ENCODE measurements at regions not wholly inside any gene's neighbourhood (a gene's known extent, or its start where the extent isn't known, plus 50 kb on each side); places are given as distances from the start of the nearest gene placed in this dataset.

- Histone ChIP-seq H3K4me3 (ENCODE audit: low read depth in 1 of 2, low read length in 2 of 2) (no peak overlapping the region), H3K36me3 (ENCODE audit: control insufficient read depth in 2 of 2, insufficient read depth in 2 of 2, low read length in 1 of 2) (no peaks in the 10 kb centered on the region), H3K9me3 (ENCODE audit: control insufficient read depth in 2 of 2, insufficient read depth in 1 of 2, low read depth in 1 of 2, low read length in 1 of 2) (no peaks in the 10 kb centered on the region), H3K27ac (ENCODE audit: low read depth in 2 of 2, low read length in 1 of 2) (peak overlapping the region; percentile 11 to 14), H3K27me3 (ENCODE audit: control insufficient read depth in 1 of 2, insufficient read depth in 2 of 2, low read length in 2 of 2) (no peaks in the 10 kb centered on the region), H3K4me1 (ENCODE audit: control insufficient read depth in 2 of 2, insufficient read depth in 2 of 2, low read length in 1 of 2) (peaks cover 0 to 6% of the 10 kb centered on the region in 2 donors)
- WGBS, 2 donors = 72 to 73% methylated on average over 5 of the region's 5 CpGs
Measured at GRCh38 chr10:79007421-79008319, 61.1 kb upstream of the ZMIZ1 start.

DNA sequence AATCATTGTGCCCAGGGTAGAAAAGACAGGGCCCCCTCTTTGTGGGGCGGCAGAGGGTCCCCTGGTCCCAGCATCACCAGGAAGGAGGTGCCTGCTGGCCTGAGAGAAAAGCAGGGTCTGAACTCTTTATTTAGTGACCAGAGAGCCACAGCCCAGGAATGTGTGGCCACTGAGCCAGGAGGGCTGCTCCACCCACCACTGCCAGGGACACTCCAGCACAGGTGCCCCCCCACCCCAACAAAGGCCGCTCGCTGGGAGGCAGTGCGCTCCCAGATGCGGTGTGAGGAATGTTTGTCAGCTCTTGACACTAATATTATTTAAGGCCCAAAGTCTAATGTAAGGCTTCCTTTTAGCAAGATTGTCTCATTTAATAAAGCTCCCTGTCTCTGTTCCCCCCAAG lies 59.6 kb upstream of the ZMIZ1 start:
- no peak overlapping the region for H3K27ac ChIP-seq (ENCODE audit: low read depth in 2 of 2, low read length in 1 of 2)
- H3K4me1 ChIP-seq (ENCODE audit: control insufficient read depth in 2 of 2, insufficient read depth in 2 of 2, low read length in 1 of 2) = peaks cover 0 to 6% of the 10 kb centered on the region in 2 donors
- 93 to 96% methylated on average over 5 of the region's 5 CpGs for WGBS, 2 donors
- no peaks in the 10 kb centered on the region for H3K27me3 ChIP-seq (ENCODE audit: control insufficient read depth in 1 of 2, insufficient read depth in 2 of 2, low read length in 2 of 2)
- no peak overlapping the region for H3K4me3 ChIP-seq (ENCODE audit: low read depth in 1 of 2, low read length in 2 of 2)
- no peaks in the 10 kb centered on the region for H3K36me3 ChIP-seq (ENCODE audit: control insufficient read depth in 2 of 2, insufficient read depth in 2 of 2, low read length in 1 of 2)
- no peaks in the 10 kb centered on the region for H3K9me3 ChIP-seq (ENCODE audit: control insufficient read depth in 2 of 2, insufficient read depth in 1 of 2, low read depth in 1 of 2, low read length in 1 of 2)

DNA sequence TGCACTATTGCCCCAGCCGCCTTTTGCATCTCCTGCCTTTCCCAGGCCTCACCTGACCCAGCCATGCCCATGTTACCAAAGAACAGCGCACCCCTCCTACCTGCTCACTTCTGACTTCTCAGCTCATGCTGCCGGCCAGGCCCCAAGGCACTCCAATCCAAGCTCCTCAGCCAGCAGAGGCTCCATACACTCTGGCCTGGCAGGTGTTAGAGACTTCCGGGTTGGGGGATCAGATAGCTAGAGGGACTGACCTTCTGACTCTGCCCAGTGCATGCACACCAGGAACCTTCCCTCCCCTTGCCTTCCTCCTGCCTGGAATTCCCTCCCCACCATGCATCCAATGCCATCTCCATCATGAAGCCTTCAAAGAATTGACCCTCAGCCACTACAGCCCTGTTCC lies 56.2 kb upstream of the ZMIZ1 start:
- H3K27ac ChIP-seq (ENCODE audit: low read depth in 2 of 2, low read length in 1 of 2) = no peak overlapping the region
- 86 to 96% methylated on average over 4 of the region's 4 CpGs for WGBS, 2 donors

GRCh38 chr10:79013406-79013987 lies 55.3 kb upstream of the ZMIZ1 start:
- H3K27me3 ChIP-seq (ENCODE audit: control insufficient read depth in 1 of 2, insufficient read depth in 2 of 2, low read length in 2 of 2) = no peaks in the 10 kb centered on the region
- H3K27ac ChIP-seq (ENCODE audit: low read depth in 2 of 2, low read length in 1 of 2) = no peak overlapping the region
- H3K9me3 ChIP-seq (ENCODE audit: control insufficient read depth in 2 of 2, insufficient read depth in 1 of 2, low read depth in 1 of 2, low read length in 1 of 2) = no peaks in the 10 kb centered on the region
- peaks cover 0 to 4% of the 10 kb centered on the region in 2 donors for H3K4me1 ChIP-seq (ENCODE audit: control insufficient read depth in 2 of 2, insufficient read depth in 2 of 2, low read length in 1 of 2)
- no peak overlapping the region for H3K4me3 ChIP-seq (ENCODE audit: low read depth in 1 of 2, low read length in 2 of 2)
- WGBS, 2 donors = 85 to 89% methylated on average over 12 of the region's 12 CpGs
- no peaks in the 10 kb centered on the region for H3K36me3 ChIP-seq (ENCODE audit: control insufficient read depth in 2 of 2, insufficient read depth in 2 of 2, low read length in 1 of 2)

More for the DNA sequence above, 56.2 kb upstream of the ZMIZ1 start:
- no peak overlapping the region for H3K4me3 ChIP-seq (ENCODE audit: low read depth in 1 of 2, low read length in 2 of 2)
- no peaks in the 10 kb centered on the region for H3K4me1 ChIP-seq (ENCODE audit: control insufficient read depth in 2 of 2, insufficient read depth in 2 of 2, low read length in 1 of 2)
- no peaks in the 10 kb centered on the region for H3K9me3 ChIP-seq (ENCODE audit: control insufficient read depth in 2 of 2, insufficient read depth in 1 of 2, low read depth in 1 of 2, low read length in 1 of 2)
- no peaks in the 10 kb centered on the region for H3K36me3 ChIP-seq (ENCODE audit: control insufficient read depth in 2 of 2, insufficient read depth in 2 of 2, low read length in 1 of 2)
- H3K27me3 ChIP-seq (ENCODE audit: control insufficient read depth in 1 of 2, insufficient read depth in 2 of 2, low read length in 2 of 2) = no peaks in the 10 kb centered on the region

- no peaks in the 10 kb centered on the region for H3K9me3 ChIP-seq (ENCODE audit: control insufficient read depth in 2 of 2, insufficient read depth in 1 of 2, low read depth in 1 of 2, low read length in 1 of 2)
- H3K27ac ChIP-seq (ENCODE audit: low read depth in 2 of 2, low read length in 1 of 2) = no peak overlapping the region
- H3K36me3 ChIP-seq (ENCODE audit: control insufficient read depth in 2 of 2, insufficient read depth in 2 of 2, low read length in 1 of 2) = no peaks in the 10 kb centered on the region
- peaks cover 0 to 12% of the 10 kb centered on the region in 2 donors for H3K4me1 ChIP-seq (ENCODE audit: control insufficient read depth in 2 of 2, insufficient read depth in 2 of 2, low read length in 1 of 2)
- no peak overlapping the region for H3K4me3 ChIP-seq (ENCODE audit: low read depth in 1 of 2, low read length in 2 of 2)
- WGBS, 2 donors = 92 to 100% methylated on average over 1 of the region's 1 CpG
- no peaks in the 10 kb centered on the region for H3K27me3 ChIP-seq (ENCODE audit: control insufficient read depth in 1 of 2, insufficient read depth in 2 of 2, low read length in 2 of 2)
Measured at GRCh38 chr10:79014796-79015195, 54.0 kb upstream of the ZMIZ1 start.

DNA sequence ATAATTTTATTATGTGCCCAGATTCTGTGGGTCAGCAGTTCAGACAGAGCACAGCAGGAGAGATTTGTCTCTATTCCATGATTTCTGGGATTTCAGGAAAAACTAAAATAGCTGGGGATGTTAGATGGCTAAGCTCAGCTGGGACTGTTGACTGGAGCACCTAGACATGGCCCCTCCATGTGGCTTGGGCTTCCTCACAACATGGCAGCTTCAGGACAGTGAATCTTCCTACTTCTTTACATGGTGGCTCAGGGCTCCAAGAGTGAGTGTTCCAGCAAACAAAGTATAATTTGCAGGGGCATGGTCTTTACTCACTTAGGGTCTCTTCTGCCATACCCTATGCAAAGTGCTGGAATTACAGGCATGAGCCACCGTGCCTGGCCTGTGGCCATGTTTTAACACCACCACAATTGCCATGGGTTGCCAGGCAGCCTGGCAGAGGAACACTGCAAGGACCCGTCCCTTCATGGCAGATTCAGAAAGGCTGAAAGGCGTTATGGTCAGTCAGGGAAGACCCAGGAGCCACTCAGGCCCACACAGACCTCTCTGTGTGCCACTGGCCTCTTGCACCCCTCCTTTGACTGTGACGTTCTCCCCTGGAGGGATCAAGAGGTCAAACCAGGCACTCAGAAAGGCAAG lies 50.8 kb upstream of the ZMIZ1 start:
- no peaks in the 10 kb centered on the region for H3K36me3 ChIP-seq (ENCODE audit: control insufficient read depth in 2 of 2, insufficient read depth in 2 of 2, low read length in 1 of 2)
- 60 to 74% methylated on average over 4 of the region's 4 CpGs for WGBS, 2 donors
- no peaks in the 10 kb centered on the region for H3K27me3 ChIP-seq (ENCODE audit: control insufficient read depth in 1 of 2, insufficient read depth in 2 of 2, low read length in 2 of 2)
- peak overlapping the region; percentile 92 to 97 for H3K27ac ChIP-seq (ENCODE audit: low read depth in 2 of 2, low read length in 1 of 2)
- no peak overlapping the region for H3K4me3 ChIP-seq (ENCODE audit: low read depth in 1 of 2, low read length in 2 of 2)
- peaks cover 4 to 23% of the 10 kb centered on the region in 2 donors for H3K4me1 ChIP-seq (ENCODE audit: control insufficient read depth in 2 of 2, insufficient read depth in 2 of 2, low read length in 1 of 2)
- no peaks in the 10 kb centered on the region for H3K9me3 ChIP-seq (ENCODE audit: control insufficient read depth in 2 of 2, insufficient read depth in 1 of 2, low read depth in 1 of 2, low read length in 1 of 2)

- Histone ChIP-seq H3K36me3 (ENCODE audit: control insufficient read depth in 2 of 2, insufficient read depth in 2 of 2, low read length in 1 of 2) (no peaks in the 10 kb centered on the region), H3K27me3 (ENCODE audit: control insufficient read depth in 1 of 2, insufficient read depth in 2 of 2, low read length in 2 of 2) (no peaks in the 10 kb centered on the region), H3K4me1 (ENCODE audit: control insufficient read depth in 2 of 2, insufficient read depth in 2 of 2, low read length in 1 of 2) (peaks cover 5 to 23% of the 10 kb centered on the region in 2 donors), H3K4me3 (ENCODE audit: low read depth in 1 of 2, low read length in 2 of 2) (no peak overlapping the region), H3K27ac (ENCODE audit: low read depth in 2 of 2, low read length in 1 of 2) (peak overlapping the region; percentile 92 to 97), H3K9me3 (ENCODE audit: control insufficient read depth in 2 of 2, insufficient read depth in 1 of 2, low read depth in 1 of 2, low read length in 1 of 2) (no peaks in the 10 kb centered on the region)
- WGBS, 2 donors = 36 to 56% methylated on average over 5 of the region's 5 CpGs
Measured at GRCh38 chr10:79018521-79019011, 50.2 kb upstream of the ZMIZ1 start.

All from esophagus (tissue), 2 donors.